HG03196 (cell line): ENCODE measurements at regions not wholly inside any gene's neighbourhood (a gene's known extent, or its start where the extent isn't known, plus 50 kb on each side); places are given as distances from the start of the nearest gene placed in this dataset.
"Not testable (repeated sequence)": the region's sequence is repeated elsewhere in the genome, so short reads cannot be mapped to it uniquely, and the experiment has no call there.

Experiments
- ATAC-seq: cut with Tn5 transposase; IDR thresholded peaks from one replicate; pipeline ENCODE4 v1.9.1; 2021; ENCODE audit not compliant: unreplicated experiment

DNA sequence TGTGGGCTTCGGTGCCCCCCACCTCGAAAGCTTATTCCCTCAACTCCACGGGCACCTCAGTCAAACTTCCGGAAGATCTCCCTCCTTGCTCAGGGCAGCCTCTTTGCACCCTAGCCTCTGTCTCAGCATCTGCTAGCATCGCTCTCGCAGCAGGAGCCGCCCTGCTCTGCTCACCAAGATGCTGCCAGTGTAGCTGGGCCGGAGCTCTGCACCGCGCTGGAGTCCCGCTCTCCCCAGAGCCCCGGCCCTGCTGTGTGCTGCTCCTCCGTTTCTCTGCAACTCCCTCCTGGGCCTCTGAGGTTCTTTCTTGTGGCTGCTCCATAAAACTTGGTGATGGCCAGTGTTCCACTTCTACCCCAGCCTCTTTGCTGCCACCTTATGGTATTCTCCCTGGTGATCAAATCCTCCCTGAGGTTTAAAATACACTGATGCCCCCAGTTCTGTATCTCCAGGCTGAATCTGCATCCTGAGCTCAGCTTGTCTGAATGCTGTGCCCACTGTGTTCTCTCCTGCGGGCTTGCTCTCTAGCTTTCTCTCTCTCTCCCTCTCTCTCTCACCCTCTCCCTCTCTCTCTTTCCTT, 198.0 kb downstream of the UQCRFS1 start:
- ATAC-seq: no peak

GRCh38 chr19:29013988-29014387, 199.0 kb downstream of the UQCRFS1 start:
- no peak for ATAC-seq

- no peak for ATAC-seq
These were observed 199.6 kb downstream of the UQCRFS1 start for GRCh38 chr19:29013325-29013724.

- no peak for ATAC-seq
These were observed 200.5 kb downstream of the UQCRFS1 start for GRCh38 chr19:29012457-29012856.

- ATAC-seq: no peak
These were observed 202.7 kb downstream of the UQCRFS1 start for GRCh38 chr19:29010276-29010675.

DNA sequence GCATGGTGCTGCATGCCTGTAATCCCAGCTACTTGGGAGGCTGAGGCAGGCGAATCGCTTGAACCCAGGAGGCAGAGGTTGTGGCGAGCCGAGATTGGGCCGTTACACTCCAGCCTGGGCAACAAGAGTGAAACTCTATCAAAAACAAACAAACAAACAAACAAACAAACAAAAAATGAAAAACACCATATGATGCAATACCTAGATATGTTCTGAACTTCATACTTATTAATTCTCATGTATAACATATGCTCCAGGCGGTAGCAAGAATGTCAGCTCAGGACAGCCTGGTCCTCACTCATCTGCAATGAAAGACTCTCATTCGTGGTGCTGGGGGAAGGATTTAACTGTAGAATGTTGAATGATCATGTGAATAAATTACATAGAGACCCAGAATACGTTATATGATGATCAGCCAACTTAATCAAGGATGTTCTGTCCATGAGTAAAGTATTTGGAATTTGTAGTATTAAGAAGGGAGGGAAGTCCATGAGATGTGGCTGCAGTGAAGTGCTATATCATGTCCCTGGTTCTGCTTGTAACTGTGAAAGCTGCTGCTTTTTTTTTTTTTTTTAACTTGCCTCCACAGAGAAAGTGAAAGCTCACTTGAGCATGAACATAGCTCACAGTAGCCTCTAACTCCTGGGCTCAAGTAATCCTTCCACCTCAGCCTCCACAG, 206.8 kb downstream of the UQCRFS1 start:
- ATAC-seq: no peak

GRCh38 chr19:29004796-29005195, 208.2 kb downstream of the UQCRFS1 start:
- ATAC-seq: no peak

GRCh38 chr19:29003641-29004409, 209.1 kb downstream of the UQCRFS1 start:
- no peak for ATAC-seq

DNA sequence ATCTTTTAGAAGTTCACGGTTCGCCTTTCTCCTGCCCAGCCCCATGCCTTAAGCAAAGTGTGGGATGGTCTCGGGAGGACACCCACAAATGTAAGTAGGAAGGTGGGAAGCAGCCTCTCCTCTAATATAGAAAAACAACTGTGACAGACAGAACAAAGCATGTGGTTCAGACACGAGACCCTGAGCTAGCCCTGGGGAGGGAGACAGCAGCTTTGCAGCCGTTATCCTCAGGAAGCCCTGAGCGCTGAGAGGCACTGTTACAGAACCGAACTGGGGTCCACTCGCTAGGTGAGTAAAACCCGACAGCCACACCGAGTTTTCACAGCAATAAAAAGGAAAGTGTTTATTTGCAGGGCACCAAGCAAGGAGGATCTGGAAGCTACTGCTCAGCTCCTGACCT, 210.6 kb downstream of the UQCRFS1 start:
- ATAC-seq: no peak

DNA sequence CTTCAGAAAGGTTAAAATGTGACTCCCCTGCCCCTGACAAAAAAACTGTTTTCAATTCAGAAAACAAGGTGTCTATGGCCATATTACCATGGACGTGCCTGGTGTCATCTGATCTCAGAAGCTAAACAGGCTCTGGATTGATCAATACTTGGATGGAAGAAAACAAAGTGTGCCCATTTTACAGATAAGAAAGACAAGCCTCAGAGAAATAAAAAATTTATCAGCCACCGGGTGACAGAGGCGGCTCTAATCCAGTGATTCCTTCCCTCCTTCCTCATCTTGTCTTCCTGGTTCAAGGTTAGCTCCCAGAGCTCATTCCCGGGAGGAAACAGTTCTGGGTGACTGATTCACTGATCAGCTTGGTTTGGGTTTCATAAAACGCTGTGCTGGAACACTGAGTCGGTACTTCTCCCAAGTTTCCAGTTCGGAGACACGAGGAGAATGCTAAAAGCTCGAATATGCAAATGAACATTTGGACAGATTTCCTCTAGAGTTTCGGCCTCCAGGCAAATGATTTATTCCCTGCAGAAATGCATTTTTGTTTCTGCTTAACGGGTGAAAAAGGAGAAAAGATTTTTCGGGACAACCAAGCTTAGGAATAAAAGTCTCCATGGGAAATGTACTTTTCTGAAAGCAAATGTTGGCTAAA, 211.2 kb downstream of the UQCRFS1 start:
- no peak for ATAC-seq

DNA sequence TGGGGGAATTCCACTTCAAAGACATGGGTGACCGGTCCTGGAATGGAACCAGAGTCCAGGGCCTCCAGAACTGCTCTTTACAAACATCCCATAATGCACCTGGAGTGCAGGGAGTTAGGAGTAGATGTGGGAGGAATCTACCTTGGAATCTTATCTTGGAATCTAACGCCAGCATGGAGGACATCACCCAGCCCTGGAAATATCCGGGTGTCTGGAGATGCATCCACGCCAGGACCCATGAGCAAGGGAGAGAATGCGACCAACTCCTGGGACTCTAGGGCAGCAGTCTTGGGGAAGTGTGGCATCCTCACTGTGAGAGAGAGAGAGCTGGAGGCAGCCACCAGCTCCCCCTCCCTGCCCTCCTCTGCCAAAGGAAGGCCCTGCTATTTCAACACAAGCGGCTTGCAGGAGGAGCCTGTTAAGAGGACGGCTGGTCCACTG, 211.8 kb downstream of the UQCRFS1 start:
- no peak for ATAC-seq

DNA sequence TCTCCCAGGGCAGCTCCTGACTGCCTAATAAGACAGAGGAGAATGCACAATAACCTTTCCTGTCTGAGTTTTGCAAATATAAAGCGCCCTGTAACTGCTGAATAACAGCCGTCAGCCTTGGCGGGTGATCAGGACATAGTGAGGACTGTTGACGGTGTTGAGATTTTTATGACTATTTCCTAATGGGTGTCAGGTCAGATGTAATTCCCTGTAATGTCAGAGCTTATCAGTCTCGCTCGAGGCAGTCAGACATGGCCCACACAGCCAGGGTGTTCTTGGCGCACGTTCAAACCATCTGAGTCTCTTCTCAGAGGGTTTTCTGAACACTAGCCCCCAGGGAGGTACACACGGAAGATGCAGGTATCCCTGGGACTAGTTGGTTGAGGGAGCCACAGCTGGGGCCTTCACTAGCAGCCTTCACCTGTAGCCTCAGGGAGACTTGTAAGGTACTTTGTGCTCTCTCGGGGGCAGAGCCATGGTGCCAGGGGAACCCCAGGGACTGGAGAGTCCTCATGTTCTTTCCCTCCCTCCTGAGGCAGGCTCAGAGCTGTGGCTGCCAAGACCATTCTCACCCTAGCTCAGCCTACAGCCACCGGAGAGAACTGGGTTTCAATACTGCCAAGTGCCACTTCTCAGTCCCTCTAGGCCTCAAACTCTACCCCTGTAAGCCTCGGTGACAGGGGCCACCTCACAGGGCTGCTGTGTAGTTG, 213.1 kb downstream of the UQCRFS1 start:
- no peak for ATAC-seq

DNA sequence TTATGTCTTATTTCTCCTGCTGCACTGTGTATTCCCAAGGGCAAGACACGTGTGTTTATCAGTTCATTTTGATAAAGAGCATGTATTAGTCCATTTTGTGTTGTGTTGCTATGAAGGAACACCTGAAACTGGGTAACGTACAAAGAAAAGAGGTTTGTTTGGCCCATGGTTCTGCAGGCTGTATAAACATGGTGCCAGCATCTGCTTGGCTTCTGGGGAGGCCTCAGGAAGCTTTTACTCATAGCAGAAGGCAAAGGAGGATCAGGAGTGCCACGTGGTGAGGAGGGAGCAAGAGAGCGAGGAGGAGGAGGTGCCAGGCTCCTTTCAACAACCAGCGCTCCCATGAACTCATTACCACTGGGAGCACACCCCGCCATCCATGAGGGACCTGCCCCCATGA, 214.0 kb downstream of the UQCRFS1 start:
- no peak for ATAC-seq

DNA sequence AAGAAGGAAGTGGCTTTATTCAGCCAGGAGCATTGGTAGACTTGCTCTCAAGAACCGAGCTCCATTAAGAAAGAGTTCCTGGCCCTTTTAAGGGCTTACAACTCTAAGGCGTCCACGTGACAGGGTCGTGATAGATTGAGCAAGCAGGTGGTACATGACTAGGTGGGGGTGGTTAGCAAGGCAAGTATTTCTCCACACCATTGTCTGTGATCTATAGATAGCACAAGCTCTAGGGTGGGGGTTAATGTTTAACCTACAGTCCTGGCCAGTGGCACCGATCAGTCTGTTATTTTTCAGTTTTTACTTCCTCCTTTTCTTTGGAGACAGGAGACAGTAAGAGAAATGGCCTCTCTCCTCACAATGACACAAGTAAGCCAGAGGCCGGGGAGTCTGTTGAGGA, 215.1 kb downstream of the UQCRFS1 start:
- ATAC-seq: not testable (repeated sequence)

DNA sequence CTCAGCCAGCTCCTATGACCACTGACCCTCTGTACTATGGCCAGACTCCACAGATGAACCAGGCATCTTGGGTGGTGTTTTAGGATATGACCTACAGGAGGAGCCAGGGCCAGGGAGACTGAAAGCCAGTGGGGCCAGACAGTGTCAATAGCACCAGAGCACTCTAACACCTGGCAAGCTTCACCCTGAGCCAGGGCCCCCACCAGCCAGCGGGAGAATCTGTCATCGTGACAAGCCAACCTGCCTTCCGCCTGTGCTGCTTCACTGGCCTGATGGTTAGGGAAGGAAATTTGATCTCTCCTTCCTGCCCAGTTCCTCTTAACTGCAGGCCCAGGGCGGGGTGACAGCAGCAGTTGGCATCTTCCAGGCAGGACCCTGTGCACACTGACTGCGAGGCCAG, 222.4 kb downstream of the UQCRFS1 start:
- ATAC-seq: no peak

DNA sequence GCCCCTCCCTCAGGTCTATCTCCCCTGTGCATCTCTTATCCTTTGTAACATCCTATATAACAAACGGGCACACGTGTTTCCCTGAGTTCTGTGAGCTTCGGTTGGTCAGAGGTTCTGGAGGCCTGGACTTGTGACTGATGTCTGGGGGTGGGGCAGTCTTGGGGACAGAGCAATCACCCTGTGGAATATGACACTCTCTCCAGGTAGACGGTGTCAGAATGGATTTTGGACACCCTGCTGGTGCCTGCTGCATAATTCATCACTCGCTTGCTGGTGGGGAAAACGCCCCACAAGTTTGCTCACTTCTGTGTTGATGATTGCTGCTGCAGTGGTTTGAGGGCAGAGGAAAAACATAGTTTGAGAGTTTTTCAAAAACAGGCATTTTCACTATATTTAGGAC, 223.2 kb downstream of the UQCRFS1 start:
- ATAC-seq: no peak

DNA sequence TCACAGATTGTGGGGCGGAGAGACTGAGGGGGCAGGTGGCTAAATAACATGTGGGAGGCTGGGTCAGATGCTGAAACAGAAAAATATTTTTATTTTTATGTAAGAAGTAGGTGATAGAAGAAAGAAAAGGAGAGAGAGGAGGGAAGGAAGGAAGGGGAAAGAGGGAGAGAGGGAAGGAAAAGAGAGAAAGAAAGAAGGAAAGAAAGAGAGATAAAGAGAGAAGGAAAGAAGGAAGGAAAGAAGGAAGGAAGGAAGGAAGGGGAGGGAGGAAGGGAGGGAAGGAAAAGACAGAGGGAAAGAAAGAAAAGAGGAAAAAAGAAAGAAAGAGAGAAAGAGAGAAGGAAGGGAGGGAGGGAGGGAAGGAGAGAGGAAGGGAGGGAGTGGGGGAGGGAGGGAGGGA, 224.9 kb downstream of the UQCRFS1 start:
- ATAC-seq: no peak

- no peak for ATAC-seq
These were observed 225.8 kb downstream of the UQCRFS1 start for GRCh38 chr19:28987177-28987576.

GRCh38 chr19:28985201-28985600, 227.8 kb downstream of the UQCRFS1 start:
- ATAC-seq: no peak

DNA sequence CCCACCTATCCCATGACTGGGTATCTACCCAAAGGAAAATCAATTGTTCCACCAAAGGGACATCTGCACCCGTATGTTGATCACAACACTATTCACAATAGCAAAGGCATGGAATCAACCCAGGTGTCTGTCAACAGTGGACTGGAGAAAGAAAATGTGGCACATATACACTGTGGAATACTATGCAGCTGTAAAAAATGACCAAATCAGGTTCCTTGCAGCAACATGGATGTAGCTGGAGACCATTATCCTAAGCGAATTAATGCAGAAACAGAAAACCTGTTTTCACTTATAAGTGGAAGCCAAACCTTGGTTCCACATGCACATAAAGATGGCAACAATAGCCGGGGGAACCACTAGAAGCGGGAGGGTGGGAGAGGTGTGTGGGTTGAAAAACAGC, 228.6 kb downstream of the UQCRFS1 start:
- no peak for ATAC-seq

DNA sequence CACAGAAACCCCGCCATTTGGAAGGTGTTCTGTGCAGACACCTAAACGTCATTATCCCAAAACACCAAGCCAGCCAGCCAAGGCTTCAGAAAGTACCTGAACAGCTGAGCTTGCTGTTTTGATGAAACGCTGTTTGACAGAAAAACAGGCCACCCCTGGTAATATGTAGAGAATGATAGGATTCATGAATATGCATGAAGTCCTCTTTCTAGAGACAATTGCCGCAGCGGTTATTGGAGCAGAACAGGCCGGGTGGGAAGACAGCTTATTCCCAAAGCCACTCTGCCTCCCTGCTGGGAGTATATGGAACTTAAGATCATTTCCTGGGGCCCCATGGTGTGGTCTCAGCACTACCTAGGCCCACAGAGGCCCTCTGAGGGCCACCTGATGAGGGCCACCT, 229.5 kb downstream of the UQCRFS1 start:
- ATAC-seq: no peak
